GM21717 (cell line): ENCODE measurements at regions not wholly inside any gene's neighbourhood (a gene's known extent, or its start where the extent isn't known, plus 50 kb on each side); places are given as distances from the start of the nearest gene placed in this dataset.

Source experiments
- ATAC-seq: cut with Tn5 transposase; IDR thresholded peaks from one replicate; pipeline ENCODE4 v1.9.1; 2021; ENCODE audit warnings: mild to moderate bottlenecking, moderate library complexity; ENCODE audit not compliant: unreplicated experiment

- ATAC-seq = no peak
Measured at GRCh38 chr11:115776916-115777315, 272.7 kb upstream of the CADM1 start.

GRCh38 chr11:115775846-115776245, 271.6 kb upstream of the CADM1 start:
- ATAC-seq = no peak

- ATAC-seq = no peak
Measured at GRCh38 chr11:115774756-115775155, 270.5 kb upstream of the CADM1 start.

- ATAC-seq = no peak
Measured at GRCh38 chr11:115769891-115770290, 265.7 kb upstream of the CADM1 start.

GRCh38 chr11:115767883-115768282, 263.7 kb upstream of the CADM1 start:
- ATAC-seq = no peak

- ATAC-seq = no peak
Measured at GRCh38 chr11:115767047-115767802, 263.0 kb upstream of the CADM1 start.

GRCh38 chr11:115766561-115766960, 262.3 kb upstream of the CADM1 start:
- ATAC-seq = no peak

GRCh38 chr11:115765803-115766239, 261.6 kb upstream of the CADM1 start:
- ATAC-seq = no peak

- ATAC-seq = no peak
Measured at GRCh38 chr11:115764176-115764575, 260.0 kb upstream of the CADM1 start.

- ATAC-seq = no peak
Measured at GRCh38 chr11:115761817-115762216, 257.6 kb upstream of the CADM1 start.

GRCh38 chr11:115761348-115761747, 257.1 kb upstream of the CADM1 start:
- ATAC-seq = no peak

- ATAC-seq = no peak
Measured at GRCh38 chr11:115760461-115761320, 256.5 kb upstream of the CADM1 start.

GRCh38 chr11:115759622-115760460, 255.6 kb upstream of the CADM1 start:
- ATAC-seq = no peak

GRCh38 chr11:115758011-115758410, 253.8 kb upstream of the CADM1 start:
- ATAC-seq = no peak

- ATAC-seq = no peak
Measured at GRCh38 chr11:115751243-115752015, 247.2 kb upstream of the CADM1 start.

GRCh38 chr11:115745610-115746512, 241.6 kb upstream of the CADM1 start:
- no peak for ATAC-seq

GRCh38 chr11:115745066-115745465, 240.9 kb upstream of the CADM1 start:
- ATAC-seq = no peak

- no peak for ATAC-seq
Measured at GRCh38 chr11:115743719-115744118, 239.5 kb upstream of the CADM1 start.

- no peak for ATAC-seq
Measured at GRCh38 chr11:115741376-115742107, 237.3 kb upstream of the CADM1 start.
